ENCODE measurements at regions not wholly inside any gene's neighbourhood (a gene's known extent, or its start where the extent isn't known, plus 50 kb on each side); places are given as distances from the start of the nearest gene placed in this dataset.

- no peak for TF ChIP-seq POLR2A (IDR thresholded peaks at IDR 0.05; ENCODE audit: low read length)
- no peak for TF ChIP-seq GATA1 (IDR thresholded peaks at IDR 0.05; ENCODE audit: low read depth, low read length)
Observed at GRCh38 chr2:4762951-4763376, 929.2 kb upstream of the SOX11 start.
